ENCODE measurements at regions not wholly inside any gene's neighbourhood (a gene's known extent, or its start where the extent isn't known, plus 50 kb on each side); places are given as distances from the start of the nearest gene placed in this dataset.

DNA sequence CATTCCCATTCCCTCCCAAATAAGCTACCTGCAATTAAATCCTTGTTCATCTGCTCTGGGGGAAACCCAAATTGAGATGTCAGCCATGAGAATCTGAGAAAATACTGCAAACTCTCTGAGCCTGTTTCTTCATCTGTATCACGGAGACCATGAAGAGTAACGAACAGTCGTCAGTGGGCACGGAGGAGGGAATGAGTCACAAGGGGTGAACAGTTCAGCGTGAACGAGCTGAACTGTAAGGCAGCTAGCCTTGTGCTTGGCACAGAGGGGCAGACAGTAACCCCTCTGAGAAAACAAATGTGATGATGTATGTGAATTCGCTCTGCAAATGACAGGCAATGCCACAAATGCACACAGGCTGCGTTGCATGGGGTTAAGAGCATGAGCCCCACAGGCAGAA lies 288.7 kb downstream of the FOXO1 start:
- peak; percentile 46 for DNase-seq

DNA sequence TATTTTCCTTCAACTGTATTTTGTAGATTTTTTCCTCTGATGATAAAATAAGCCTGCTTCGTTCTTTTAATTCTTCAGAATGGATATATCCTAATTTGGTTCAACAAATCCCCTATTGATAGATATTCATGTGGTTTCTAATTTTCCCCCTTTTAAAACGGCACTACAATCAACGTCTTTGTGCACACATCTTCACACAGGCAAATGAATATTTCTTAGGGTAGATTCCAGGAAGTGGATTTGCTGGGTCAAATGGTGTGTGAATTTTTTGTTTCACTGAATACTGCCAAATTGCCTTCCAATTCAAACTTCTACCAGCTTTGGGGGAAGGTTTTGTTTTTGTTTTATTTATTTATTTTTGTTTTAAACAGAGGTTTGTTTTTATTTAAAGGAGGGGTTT lies 287.2 kb downstream of the FOXO1 start:
- DNase-seq = no peak

DNA sequence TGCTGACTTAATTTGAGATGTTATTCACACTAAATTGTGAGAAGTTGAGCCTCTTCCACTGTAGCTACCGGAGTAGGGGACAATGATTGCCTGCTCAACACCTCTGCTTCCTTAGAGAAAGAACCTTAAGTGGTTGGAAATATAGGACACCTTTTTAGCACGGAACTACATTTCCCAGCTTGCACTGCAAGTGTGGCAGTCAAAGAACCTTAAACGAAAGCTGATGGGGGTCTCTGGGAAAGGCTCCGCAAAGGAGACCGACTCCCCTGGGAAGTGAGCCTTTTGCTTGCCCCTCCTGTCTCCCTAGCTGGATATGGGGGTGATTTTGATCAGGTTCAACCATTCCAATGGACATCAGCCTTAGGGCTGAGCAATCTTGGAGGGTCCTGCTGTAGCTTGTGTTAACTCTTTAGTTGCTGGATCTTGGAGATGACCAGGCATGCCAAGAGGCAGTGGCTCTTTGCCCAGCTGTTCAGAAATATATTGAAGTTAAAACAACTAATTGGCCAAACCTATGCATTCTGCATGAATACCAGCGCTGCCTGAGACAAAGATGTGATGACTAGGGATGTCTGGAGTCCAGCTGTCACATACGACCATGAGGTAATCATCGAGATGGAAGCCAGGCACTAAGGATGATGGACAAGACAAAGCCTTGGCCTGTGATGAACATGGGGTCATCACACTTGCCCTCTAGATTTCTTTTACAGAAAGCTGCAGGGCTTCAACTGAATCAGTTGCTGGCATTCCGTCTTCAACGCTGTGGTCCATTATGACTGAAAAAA lies 286.5 kb downstream of the FOXO1 start:
- no peak for DNase-seq

DNA sequence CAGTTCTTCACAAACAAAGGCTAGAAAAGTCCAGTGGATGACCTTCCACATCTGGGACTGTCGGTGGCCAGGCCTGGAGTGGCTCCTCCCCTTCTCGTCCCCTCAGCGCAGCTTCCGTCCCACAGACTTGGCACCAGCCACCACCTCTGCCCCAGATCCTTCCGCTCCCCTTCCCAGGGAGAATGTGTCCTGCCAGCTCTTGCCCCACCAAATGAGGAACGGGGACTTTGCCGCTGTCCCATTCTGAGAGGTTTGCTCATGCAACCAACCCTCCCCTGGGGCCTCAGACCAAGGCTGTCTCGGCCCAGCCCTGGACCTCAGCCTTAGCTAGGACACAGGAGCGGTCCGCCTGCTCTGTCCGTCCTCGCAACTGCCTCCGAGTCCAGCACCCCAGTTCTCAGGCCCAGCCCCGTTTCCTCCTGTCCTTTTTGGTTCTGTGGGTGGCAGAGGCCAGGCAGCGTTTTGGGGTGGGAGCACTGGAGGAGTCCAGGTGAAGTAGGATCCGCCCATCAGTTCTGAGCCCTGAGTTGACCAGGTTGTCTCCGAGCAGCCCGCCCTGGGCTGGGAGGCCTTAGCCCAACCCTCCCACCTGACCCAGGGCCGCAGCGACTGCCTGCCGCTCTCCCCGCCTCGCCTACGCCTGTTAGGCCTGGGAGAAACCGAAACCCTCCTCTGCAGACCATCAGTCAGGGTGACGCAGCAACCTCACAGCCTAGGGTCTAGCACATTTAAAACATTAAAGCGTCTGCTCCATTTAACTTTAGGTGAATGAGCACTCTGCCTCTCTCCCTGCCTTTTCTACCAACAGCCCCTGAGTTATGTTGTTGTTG lies 284.3 kb downstream of the FOXO1 start:
- no peak for DNase-seq

DNA sequence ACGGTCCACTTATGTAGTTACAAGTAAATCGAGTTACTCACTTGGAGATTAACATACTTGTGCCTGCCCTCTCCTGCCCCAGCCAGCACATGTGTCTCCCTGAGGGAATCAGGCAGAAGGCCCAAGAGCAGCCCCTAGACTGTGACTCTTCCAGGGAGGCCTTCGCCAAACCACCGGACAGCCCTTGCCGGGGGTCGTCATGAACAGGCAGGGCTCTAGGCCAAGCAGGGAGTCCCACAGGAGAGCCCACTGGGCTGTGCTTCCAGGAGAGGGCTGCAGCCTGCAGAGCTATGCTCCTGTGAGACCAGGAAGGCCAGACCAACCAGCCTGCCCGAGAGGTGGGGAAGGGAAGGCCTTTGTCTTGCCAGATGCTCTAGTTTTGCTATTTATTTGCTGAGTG lies 283.3 kb downstream of the FOXO1 start:
- no peak for DNase-seq

DNA sequence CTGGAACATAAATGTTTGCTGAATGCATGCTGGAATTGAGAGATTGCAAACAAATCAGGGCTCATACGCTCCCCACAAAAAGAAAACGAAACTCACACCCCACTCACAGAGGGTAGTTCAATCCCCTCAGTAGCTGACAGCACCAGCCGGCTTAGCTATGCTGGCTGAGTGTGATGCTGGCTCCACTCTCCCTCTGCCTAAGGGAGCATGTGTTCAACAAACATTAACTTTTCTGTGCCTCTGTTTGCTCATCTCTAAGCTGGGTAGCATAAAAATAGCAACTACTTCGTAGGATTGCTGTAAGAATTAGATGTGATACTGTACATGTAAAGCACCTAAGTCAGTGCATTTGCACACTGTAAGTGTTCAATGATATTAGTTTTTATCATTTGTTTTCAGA lies 282.6 kb downstream of the FOXO1 start:
- DNase-seq = no peak

DNA sequence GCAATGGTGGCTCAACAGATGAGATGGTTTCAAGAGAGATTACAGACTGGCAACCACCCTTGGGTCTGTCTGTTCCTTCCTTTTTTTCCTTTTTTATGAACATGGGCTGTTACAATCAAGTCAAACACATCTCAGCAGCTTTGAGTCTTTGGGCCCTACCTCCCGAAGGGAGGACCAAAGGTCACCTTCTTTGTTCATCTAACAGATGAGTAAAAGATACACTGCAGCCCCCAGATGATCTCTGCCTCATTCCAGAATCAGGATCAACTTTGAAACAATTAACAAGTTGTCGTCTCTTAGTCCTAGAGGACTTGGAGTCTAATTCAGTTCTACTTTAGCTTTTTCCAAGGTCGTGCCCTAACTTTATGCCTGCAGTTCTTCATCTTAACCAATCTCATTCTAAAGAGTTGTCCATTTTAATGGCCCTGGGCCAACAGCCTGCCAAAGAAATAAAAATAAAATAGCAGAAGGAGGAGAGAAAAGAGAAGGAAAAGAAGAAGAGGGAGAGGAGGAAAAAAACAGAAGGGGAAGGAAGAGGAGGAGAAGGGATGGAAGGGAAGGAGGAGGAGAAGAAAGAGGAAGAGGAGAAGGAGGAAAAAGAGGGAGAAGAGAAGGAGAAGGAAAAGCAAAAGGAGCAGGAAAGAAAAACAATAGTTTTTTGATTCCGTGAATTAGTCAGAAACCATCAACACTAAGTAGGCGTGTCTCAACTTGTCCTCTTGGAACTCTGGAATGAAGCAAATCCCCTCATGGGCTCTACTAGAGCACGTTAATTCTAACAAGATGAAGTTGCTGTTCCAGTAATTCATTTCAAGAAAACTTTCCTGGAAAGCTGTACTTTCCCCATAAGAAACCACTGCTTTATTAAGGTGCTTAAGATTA lies 281.2 kb downstream of the FOXO1 start:
- no peak for DNase-seq

DNA sequence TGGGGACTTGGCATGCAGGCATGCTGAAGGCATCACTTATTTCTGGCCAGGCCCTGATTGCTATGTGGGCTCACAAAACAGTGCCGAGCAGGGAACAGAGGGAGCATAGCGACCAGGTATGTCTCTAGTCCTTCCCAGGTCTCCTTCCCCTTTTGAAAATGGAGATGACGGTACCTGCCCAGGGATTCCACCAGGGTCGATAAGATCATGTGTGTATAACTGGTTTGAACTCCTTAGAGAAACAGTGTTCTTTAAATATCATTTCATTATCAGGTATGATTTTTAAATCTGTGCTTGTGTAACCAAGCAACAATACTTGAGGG lies 280.6 kb downstream of the FOXO1 start:
- no peak for DNase-seq

DNA sequence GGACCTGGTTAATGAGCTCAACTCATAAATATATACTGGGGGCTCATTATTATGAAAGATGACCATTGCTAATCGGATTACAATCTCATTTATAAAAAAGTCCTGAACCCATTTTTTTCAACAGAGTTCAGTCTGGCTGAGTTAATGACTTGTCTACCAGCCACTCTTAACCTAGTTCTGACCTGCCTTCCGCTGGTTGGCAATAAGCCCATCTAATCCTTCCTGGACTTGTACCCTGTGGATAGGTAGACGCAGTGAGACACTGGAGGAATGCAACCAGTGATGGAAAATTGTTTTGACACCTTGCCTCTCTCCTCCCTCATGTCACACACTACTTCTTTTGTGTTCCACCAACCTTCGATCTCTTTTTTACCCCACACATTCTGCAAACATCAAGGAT lies 279.9 kb downstream of the FOXO1 start:
- DNase-seq = no peak

DNA sequence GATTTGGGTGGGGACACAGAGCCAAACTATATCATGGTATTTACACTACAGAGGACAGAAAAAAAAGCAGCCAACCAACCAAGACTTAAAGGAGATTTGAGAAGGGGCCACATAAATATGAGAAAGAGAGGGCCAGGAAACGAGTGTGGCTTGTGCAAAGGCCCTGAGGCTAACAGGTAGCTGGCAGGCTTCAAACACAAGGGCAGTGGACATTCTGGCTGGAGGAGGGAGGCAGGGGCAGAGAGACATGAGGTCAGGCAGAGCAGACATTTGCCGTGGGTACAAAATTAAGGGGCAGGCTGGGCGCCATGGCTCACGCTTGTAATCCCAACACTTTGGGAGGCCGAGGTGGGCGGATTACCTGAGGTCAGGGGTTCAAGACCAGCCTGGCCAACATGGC lies 278.7 kb downstream of the FOXO1 start:
- DNase-seq = no peak

DNA sequence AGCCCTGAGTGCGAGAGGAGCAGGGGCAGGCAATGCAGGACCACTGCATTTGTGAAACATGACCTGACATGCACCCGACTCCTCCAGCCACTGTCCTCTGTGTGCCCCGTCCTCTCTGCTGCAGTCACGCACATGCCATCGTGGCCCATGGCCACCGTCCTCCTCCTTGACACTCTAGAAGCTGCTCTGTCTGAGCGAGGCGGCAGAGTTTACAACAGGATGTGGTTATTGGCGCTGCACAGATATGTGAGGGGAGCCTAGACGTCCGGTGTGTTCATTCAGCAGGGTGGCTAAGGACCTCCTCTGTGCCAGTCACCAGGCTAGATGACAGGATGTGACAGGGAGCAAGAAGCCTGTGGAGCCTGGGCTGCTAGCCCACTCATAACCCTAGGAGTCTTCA lies 277.8 kb downstream of the FOXO1 start:
- peak; percentile 73 for DNase-seq

DNA sequence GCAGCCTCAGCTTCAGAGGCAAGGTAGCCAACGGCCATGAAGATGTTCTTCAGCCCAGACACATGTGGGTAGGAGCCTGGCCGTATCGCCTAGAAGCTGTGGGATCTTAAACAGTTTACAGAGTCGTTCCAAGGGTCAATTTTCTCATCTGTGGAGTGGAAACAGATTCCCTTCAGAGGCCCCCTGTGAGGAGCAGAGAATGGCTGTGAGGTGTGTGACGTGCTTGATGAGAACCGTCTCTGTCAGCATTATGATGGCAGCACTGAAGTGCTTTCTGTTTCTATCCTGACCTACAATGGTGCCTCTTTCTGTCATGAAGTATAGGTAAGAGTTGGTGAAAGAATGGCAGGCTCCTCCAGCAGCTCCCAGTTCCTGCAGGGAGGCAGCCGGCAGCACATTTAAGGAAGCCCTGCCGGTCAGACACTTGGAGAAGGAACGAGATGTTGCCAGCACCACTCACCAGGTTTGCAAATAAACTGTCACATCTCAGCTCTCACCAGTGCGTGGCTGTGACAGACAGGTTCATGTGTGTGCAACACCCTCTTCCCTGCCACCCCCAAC lies 277.3 kb downstream of the FOXO1 start:
- DNase-seq = peak; percentile 39

DNA sequence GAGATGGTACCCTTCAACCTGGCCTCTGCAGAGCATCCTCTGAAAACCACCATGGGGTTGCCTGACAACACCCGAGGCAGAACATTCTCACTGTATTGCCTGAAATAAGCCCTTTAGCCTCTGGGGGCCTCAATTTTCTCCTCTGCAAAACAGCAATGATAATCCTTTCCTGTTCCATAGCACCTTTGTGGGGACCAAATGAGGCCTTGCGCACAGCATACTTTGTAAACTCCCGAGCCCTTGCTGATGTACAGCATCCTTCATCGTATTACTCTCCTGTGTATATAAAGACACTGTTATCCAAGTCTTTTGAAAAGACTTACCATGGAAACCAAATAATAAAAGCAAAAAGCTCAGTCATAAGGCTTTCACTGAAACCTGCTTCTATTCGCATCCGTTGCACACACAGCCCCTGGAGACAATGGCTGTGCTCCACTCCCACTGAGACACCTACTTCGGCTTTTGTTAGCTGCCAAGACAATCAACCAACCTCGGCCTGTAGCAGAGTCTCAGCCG lies 276.0 kb downstream of the FOXO1 start:
- DNase-seq = no peak

DNA sequence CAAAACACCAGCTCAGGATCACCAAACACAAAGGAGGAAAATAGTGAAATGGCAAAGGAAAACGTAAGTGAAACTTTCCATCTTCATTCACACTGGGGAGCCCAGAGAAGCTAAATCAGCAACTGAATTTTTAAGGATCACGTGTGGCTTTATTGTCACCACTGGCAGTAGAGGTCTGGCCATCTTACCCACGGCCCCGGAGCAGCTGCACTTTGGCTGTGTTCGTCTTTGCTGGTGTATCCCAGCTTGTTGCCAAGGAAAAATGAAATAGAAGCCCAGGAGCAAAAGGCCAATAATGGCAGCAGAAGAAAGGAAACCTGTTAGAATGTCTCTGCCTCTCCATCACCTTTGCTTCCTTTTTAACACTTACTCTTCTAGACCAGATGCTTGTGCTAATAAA lies 274.7 kb downstream of the FOXO1 start:
- DNase-seq = no peak

DNA sequence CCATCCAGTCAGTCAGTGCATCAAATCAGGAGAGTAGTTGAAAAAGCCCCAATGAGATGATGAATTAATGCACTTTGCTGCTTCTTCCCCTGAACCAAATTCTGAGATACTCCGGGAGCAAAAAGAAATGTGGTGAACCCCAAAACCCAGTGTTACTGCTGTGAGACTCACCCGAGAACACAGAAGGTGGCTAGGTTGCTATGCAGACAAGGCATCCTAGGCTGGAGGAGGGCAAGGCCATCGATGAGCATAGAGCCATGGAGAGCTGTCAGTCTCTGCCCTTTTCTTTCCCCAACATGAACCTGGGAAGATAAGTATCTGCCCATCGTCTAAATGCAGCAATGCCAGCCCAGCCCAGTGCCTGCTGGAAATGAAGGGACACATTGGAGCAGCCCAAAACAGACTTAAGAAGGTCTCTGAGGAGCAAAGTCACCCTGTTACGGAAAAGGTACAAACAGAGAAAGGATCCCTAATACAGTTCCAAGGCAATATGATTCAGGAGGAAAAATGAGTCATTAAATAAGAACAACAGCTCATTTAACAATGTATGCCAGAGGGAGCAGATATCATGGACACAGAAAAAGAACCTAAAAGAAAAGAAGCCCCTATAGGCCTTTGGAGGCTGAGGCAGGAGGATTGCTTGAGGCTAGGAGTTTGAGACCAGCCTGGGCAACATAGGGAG lies 272.0 kb downstream of the FOXO1 start:
- DNase-seq = no peak

DNA sequence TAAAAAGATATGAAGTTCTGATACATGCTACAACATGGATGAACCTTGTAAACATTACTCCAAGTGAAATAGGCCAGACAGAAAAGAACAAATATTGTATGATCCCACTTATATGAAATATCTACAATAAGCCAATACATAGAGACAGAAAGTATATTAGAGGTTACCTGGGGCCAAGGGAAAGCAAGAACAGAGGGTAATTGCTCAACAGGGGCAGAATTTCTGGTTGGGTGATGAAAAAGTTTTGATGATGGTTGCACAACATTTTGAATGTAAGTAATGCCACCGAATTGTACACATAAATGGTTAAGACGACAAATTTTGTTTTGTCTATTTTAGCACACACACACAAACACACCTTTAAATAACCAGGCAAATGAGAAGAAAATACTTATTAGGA lies 268.4 kb downstream of the FOXO1 start:
- no peak for DNase-seq

DNA sequence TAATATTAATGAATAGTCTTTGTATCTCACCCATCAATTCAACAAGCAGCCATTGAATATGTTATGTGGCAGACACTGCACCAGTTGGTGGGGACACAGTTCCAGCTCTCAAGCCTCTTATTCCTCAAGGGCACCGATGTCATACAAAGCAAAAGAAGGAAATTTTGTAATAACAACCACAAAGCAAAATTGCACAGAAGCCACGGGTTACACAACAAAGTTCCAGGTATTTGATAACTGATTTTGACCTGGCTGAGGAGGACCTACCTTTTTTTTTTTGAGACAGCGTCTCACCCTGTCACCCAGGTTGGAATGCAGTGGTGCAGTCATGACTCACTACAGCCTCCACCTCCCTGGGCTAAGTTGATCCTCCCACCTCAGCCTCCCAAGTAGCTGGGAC lies 266.7 kb downstream of the FOXO1 start:
- DNase-seq = no peak

DNA sequence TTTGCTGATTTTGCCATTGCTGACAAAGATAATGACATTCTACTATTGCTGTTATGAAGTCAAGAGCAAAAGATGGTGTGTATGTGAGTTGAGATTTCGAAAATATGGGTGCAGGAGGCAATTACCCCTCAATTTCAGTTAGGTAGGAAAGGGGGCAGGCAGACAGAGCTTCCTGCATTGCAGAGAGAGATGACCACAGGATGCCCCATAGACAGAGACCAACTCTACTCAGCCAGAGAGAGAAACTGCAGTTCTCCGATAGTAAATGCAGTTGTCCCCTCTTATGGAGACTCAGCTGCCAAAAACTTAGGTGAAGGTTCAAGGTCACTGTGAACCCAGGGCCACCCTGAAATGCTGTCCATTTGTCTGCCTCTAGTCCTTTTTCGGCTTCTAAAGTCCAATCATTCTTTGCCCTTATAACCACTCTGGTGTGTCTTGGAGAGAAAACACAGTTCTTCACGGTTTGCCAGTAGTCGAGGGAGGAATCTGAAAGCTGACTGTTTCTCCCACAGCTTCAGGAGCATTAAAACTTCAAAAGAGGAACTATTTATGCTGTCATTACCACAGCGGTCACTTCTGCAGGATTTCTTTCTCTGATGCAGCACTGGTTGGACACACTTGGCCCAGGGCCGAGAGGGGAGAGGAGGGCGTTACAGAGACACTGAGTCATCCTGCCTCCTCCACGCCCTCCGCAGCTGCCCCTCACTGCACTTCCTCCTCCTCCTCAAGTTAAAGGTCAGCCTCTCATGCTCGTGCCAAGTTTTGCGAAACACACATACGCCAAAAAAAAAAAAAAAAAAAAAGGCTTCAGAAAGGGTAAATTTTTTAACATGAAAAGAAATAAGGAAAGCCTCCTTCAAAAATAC lies 264.3 kb downstream of the FOXO1 start:
- no peak for DNase-seq

DNA sequence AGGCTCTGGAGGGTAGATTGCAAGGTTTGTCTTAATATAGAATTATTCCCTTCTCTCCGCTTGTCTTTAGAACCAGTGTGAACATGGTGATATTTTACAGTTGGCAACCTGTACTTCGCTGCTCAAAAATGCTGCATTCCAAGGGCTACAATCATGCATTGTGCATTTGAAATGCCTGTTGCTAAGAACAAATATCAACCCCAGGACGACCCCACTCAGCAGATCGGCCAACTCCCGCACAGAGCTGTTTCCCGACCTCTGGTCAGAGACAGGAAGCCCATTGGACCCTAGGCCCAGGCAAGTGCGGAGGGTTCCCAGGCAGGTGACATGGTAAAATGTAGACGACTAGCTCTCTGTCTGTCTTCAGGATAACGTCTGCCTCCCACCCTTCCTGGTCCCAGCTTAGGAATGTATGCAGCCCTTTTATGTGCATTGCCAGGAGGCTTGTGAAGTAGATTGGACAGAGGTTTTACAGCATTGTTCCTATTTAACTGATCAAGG lies 263.5 kb downstream of the FOXO1 start:
- DNase-seq = no peak

DNA sequence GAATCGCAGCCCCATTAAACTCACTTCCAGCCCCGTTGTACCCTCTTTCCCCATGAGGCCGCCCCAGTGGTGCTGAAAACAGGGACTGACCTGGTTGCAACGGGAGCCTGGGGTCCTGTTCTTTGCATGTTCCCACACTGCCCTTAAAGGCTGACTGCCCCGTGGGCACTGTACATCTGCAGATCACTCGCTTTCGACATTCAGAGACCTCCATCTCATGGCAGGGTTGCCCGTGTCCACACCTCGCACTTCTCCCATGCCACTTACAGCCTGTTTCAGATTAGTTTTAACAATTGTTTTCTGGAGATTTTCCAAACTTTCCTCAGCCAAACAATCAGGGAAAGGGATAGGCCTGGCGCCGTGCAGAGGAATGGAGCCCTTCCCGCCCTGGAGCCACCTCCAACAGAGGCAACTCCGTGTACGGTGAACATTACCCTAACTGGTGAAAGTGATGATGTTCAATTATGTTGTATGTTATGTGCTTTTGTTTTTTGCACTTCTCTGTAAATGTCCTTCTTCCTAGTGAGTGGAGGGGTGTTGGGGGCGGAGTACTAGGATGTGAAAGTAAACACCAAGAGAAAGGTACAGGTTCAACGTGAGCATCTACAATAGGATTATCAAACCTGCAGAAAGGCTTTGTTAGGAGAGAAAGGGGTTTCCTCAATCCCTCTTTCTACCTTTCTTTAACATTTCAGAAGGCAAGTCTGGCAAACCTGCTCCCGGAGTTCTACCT lies 262.8 kb downstream of the FOXO1 start:
- no peak for DNase-seq

Data from stimulated activated naive CD4-positive, alpha-beta T cell treated with Interleukin-2 at 50 U/mL for 16 hours (primary cell).